Coronary artery (tissue), 2 donors: ENCODE measurements at regions not wholly inside any gene's neighbourhood (a gene's known extent, or its start where the extent isn't known, plus 50 kb on each side); places are given as distances from the start of the nearest gene placed in this dataset.
"Not testable (repeated sequence)": the region's sequence is repeated elsewhere in the genome, so short reads cannot be mapped to it uniquely, and the experiment has no call there.

Experiments
- DNase-seq: peaks from one replicate; pipeline ENCODE4 v3.0.0-alpha.2; 2017; ENCODE audit warnings: low spot score
- H3K27ac ChIP-seq, 2 donors: fragments of 200-600 bp; sonication (generic); one replicate each; pipeline ENCODE4 v1.5.1; 2016 to 2019
- H3K4me3 ChIP-seq: fragments of 200-600 bp; sonication (generic); 2 replicates; pipeline ENCODE4 v1.5.1; 2016; ENCODE audit warnings: mild to moderate bottlenecking, moderate library complexity
- CTCF ChIP-seq: fragments of 200-600 bp; sonication (generic); IDR thresholded peaks from one replicate; pipeline ENCODE4 v1.5.1; 2019; ENCODE audit warnings: antibody characterized with exemption

GRCh38 chr14:87043667-87044200 is 949.2 kb downstream of the GALC start:
- Histone ChIP-seq H3K27ac (no peak overlapping the region), H3K4me3 (no peak overlapping the region)
- no peak for DNase-seq
- TF ChIP-seq CTCF = no peak

GRCh38 chr14:87042354-87042753 is 950.6 kb downstream of the GALC start:
- H3K4me3 ChIP-seq = no peak overlapping the region
- no peak overlapping the region for H3K27ac ChIP-seq
- TF ChIP-seq CTCF = no peak
- no peak for DNase-seq

GRCh38 chr14:87041290-87042020 is 951.5 kb downstream of the GALC start:
- H3K27ac ChIP-seq = no peak overlapping the region
- H3K4me3 ChIP-seq = no peak overlapping the region
- DNase-seq = no peak
- no peak for TF ChIP-seq CTCF

- Histone ChIP-seq H3K27ac (no peak overlapping the region), H3K4me3 (no peak overlapping the region)
- TF ChIP-seq CTCF = no peak
- DNase-seq = no peak
Measured at GRCh38 chr14:87034680-87035079, 958.3 kb downstream of the GALC start.

GRCh38 chr14:87030197-87030596 is 962.8 kb downstream of the GALC start:
- Histone ChIP-seq H3K4me3 (no peak overlapping the region), H3K27ac (no peak overlapping the region)
- TF ChIP-seq CTCF = no peak
- no peak for DNase-seq

- H3K4me3 ChIP-seq, DNase-seq, H3K27ac ChIP-seq: not testable (repeated sequence)
Measured at GRCh38 chr14:87020106-87020505, 972.9 kb downstream of the GALC start.

- H3K27ac ChIP-seq = no peak overlapping the region
- DNase-seq = no peak
- H3K4me3 ChIP-seq = no peak overlapping the region
- TF ChIP-seq CTCF = no peak
Measured at GRCh38 chr14:87018294-87018693, 974.7 kb downstream of the GALC start.
